Heart right ventricle (tissue), 16 donors: ENCODE measurements at regions not wholly inside any gene's neighbourhood (a gene's known extent, or its start where the extent isn't known, plus 50 kb on each side); places are given as distances from the start of the nearest gene placed in this dataset.
A peak's percentile ranks its signal among the peaks of the same experiment; 100 is the strongest.

ENCODE experiments used
- ATAC-seq, 8 donors: fragments of 200-7000 bp; cut with Tn5 transposase; one replicate each; pipeline ENCODE4 v1.9.1; 2020; ENCODE audit warnings: mild to moderate bottlenecking in 8 of 8, moderate library complexity in 8 of 8, moderate number of reproducible peaks in 1 of 8
- DNase-seq, 2 donors: peaks; one replicate each; pipeline ENCODE4 v3.0.0-alpha.2; 2020
- H3K27ac ChIP-seq, 10 donors: fragments of 200-600 bp; sonication (generic) in 2 of 10; one replicate each; pipeline versions ENCODE4 v1.5.0 to v1.8.0; 2020 to 2022; ENCODE audit warnings: mild to moderate bottlenecking in 3 of 10
- H3K27me3 ChIP-seq, 7 donors: fragments of 200-600 bp; one replicate each; pipeline ENCODE4 v1.8.0; 2021 to 2022; ENCODE audit warnings: mild to moderate bottlenecking in 2 of 7
- H3K36me3 ChIP-seq, 9 donors: fragments of 200-600 bp; sonication (generic) in 1 of 9; one replicate each; pipeline versions ENCODE4 v1.5.0 to v1.8.0; 2020 to 2022; ENCODE audit warnings: mild to moderate bottlenecking in 2 of 9
- H3K4me1 ChIP-seq, 9 donors: fragments of 200-600 bp; sonication (generic) in 1 of 9; one replicate each; pipeline versions ENCODE4 v1.5.0 to v1.8.0; 2020 to 2022; ENCODE audit warnings: mild to moderate bottlenecking in 4 of 9
- H3K4me3 ChIP-seq, 10 donors: fragments of 200-600 bp; sonication (generic) in 2 of 10; one replicate each; pipeline versions ENCODE4 v1.5.0 to v1.8.0; 2020 to 2022; ENCODE audit warnings: mild to moderate bottlenecking in 7 of 10, moderate library complexity in 2 of 10
- H3K9me3 ChIP-seq, 11 donors: fragments of 200-600 bp in 10 of 11; sonication (generic) in 2 of 11; one replicate each; pipeline versions ENCODE4 v1.5.0 to v1.8.0; 2013 to 2022; ENCODE audit warnings: mild to moderate bottlenecking in 2 of 11, control low read depth in 1 of 11, moderate library complexity in 1 of 11
- WGBS, 2 donors: extraction: QIAGEN DNeasy Blood & Tissue Kit; methylation state at CpG; one replicate each; pipeline ENCODE4 v1.1.7; 2013; ENCODE audit warnings: inconsistent platforms in 1 of 2; 5-methylcytosine and 5-hydroxymethylcytosine counted together
- intact Hi-C, 10 donors: fragments of 100-400 bp; cut with DNase I; formaldehyde crosslinking; loops; one replicate each; pipeline versions ENCODE4 v1.11.1 to v1.14.2; 2022
- TF ChIP-seq, protein P1 (sequence below), 9 donors: fragments of 200-600 bp; sonication (generic) in 2 of 9; IDR thresholded peaks; one replicate each; pipeline versions ENCODE4 v1.5.0 to v1.8.0; 2021 to 2022; ENCODE audit warnings: antibody characterized with exemption in 9 of 9, mild to moderate bottlenecking in 5 of 9, moderate library complexity in 1 of 9
- donor health status: Arrhythmogenic right ventricular cardiomyopathy.
- donor health status: ischemic (EF 13 %, LVEDD 7.1; RV severe dilation, severe dysfunction).
- donor health status: healthy with polysubstance abuse.
- donor health status: DM: no; HTN: yes; CAD: no.
- donor health status: DM: no; HTN: no; CAD: no.
- donor health status: ischemic (EF 25% LVEDD 6.9; RV normal size, moderate dysfunction).
- donor health status: ischemic (EF 25% LVEDD 5.7; RV mildly dilated, moderate dysfunction).
- donor health status: healthy.
- donor health status: DM: yes; HTN: yes; CAD: no.
- donor health status: Ischemic cardiomyopathy.
- donor health status: ischemic (EF 35%, LVEDD 5.7; RV mildly dilated, moderate dysfunction).
- donor health status: nonischemic (EF 11% LVEDD 7.7; RV severe dilation, severe dysfunction).
- donor health status: DM: yes; HTN: yes; CAD: no.
- donor health status: PGD.
- donor health status: ischemic (EF 29% LVEDD 5.4; RV normal size, mild dysfunction).
- donor health status: nonischemic (EF 23%, LVEDD 6.1; RV moderate dilation, normal function).

DNA sequence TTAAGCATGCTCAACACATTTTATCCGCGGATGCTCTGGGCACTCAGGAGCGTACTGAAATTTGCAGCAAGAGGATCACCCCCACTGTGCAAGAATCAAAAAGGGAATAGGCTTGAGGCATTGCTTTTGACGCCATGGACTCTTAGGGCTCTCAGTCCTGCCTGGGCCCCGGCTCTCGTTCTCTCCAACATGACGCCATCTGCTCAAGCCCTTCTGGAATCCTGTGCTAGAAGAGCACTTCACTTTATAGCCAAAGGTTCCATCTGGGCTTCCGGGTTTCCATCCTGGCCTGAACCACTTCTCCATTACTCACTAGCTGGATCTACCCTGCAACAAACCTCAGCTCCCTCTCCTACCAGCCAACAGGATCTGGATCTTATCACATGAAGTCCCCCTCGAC lies 105.3 kb downstream of the FOXF2 start:
- DNase-seq (no peak), ATAC-seq (no peak)
- Histone ChIP-seq H3K27ac (no peak overlapping the region), H3K36me3 (no peaks in the 10 kb centered on the region), H3K4me1 (peaks cover 0 to 9% (median 0%) of the 10 kb centered on the region in 9 donors), H3K4me3 (no peak overlapping the region), H3K9me3 (peaks cover 0 to 13% (median 0%) of the 10 kb centered on the region in 11 donors), H3K27me3 (peaks cover 0 to 5% (median 0%) of the 10 kb centered on the region in 7 donors)
- WGBS, 2 donors: 80 to 82% methylated on average over 9 of the region's 9 CpGs
- TF ChIP-seq, protein P1, sequence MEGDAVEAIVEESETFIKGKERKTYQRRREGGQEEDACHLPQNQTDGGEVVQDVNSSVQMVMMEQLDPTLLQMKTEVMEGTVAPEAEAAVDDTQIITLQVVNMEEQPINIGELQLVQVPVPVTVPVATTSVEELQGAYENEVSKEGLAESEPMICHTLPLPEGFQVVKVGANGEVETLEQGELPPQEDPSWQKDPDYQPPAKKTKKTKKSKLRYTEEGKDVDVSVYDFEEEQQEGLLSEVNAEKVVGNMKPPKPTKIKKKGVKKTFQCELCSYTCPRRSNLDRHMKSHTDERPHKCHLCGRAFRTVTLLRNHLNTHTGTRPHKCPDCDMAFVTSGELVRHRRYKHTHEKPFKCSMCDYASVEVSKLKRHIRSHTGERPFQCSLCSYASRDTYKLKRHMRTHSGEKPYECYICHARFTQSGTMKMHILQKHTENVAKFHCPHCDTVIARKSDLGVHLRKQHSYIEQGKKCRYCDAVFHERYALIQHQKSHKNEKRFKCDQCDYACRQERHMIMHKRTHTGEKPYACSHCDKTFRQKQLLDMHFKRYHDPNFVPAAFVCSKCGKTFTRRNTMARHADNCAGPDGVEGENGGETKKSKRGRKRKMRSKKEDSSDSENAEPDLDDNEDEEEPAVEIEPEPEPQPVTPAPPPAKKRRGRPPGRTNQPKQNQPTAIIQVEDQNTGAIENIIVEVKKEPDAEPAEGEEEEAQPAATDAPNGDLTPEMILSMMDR (IDR thresholded peaks at IDR 0.05): no peak
- intact Hi-C loops: no loop called here

DNA sequence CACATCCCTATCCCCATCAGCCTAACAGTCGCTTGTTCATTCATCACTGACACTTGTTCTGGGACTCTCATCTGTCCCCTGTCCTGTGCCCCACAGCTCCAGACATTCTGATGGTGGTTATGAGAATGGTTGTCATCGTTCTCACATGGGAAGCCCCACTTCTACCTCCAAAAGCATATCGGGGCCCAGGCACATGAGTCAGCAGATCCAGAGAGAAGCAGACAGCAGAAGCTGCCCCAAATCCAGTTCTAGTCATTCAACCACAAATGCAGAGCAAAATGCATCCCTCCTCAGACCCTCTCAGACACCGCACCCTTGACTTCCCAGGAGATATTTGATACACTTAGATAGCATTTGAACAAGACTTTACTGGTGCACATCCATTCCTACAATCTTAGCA lies 106.0 kb downstream of the FOXF2 start:
- no peak overlapping the region for H3K27ac ChIP-seq
- no peak overlapping the region for H3K4me3 ChIP-seq
- peaks cover 0 to 9% (median 0%) of the 10 kb centered on the region in 9 donors for H3K4me1 ChIP-seq
- ATAC-seq (no peak), DNase-seq (no peak)
- TF ChIP-seq, protein P1 (IDR thresholded peaks at IDR 0.05): no peak
- intact Hi-C loops: no loop called here
- peaks cover 0 to 13% (median 0%) of the 10 kb centered on the region in 11 donors for H3K9me3 ChIP-seq
- no peaks in the 10 kb centered on the region for H3K36me3 ChIP-seq
- H3K27me3 ChIP-seq: peaks cover 0 to 5% (median 0%) of the 10 kb centered on the region in 7 donors
- WGBS, 2 donors: 90% methylated on average over 4 of the region's 4 CpGs

GRCh38 chr6:1496092-1496491 lies 106.7 kb downstream of the FOXF2 start:
- TF ChIP-seq, protein P1 (IDR thresholded peaks at IDR 0.05): no peak
- Histone ChIP-seq H3K27ac (no peak overlapping the region), H3K4me1 (peaks cover 0 to 9% (median 0%) of the 10 kb centered on the region in 9 donors), H3K9me3 (peaks cover 0 to 13% (median 0%) of the 10 kb centered on the region in 11 donors), H3K27me3 (peaks cover 0 to 8% (median 0%) of the 10 kb centered on the region in 7 donors), H3K4me3 (no peak overlapping the region), H3K36me3 (no peaks in the 10 kb centered on the region)
- no peak for DNase-seq
- intact Hi-C loops: no loop called here
- ATAC-seq: no peak
- 84 to 93% methylated on average over 5 of the region's 5 CpGs for WGBS, 2 donors

DNA sequence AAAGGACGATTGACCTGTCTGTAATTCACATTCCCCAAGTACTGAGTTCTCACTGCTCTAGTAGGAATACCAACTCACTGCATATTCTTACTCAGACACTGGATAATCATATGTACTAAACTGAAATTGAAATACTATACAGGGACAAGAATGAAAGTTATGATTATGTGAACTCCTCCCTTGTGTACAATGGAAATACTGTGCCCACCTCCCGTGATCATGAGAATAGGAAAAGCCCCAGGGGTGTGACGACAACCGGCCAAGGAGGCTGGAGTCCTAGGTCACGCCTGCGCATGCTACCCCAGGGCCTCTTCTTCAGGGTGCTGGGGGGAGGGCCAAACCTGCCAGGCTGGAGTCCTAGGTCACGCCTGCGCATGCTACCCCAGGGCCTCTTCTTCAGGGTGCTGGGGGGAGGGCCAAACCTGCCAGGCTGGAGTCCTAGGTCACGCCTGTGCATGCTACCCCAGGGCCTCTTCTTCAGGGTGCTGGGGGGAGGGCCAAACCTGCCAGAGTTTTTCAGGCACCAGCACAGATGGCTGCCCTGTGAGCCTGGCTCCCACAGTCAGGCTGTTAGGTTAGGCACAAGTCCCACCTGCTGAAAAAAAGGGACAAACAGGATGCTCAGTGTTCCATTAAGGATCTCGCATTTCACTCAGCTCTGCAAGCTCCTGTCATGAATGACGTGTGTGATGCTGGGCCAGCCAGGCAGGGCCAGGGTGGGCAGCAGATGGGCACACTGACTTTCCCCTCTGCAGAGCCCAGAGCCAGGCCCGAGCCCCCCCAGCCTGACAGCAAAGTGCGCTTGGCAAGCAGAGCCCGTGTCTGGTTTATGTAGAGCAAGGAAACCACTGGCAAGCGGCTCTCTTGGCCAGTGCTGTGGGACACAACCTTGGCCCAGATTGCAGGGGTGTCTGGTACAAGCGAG lies 107.7 kb downstream of the FOXF2 start:
- Histone ChIP-seq H3K9me3 (peaks cover 0 to 13% (median 0%) of the 10 kb centered on the region in 11 donors), H3K4me1 (peaks cover 0 to 9% (median 0%) of the 10 kb centered on the region in 9 donors), H3K27ac (no peak overlapping the region), H3K4me3 (no peak overlapping the region), H3K36me3 (no peaks in the 10 kb centered on the region), H3K27me3 (peaks cover 0 to 14% (median 0%) of the 10 kb centered on the region in 7 donors)
- ATAC-seq: peak; percentile 65 to 95 (median 74)
- peak; percentile 35 to 54 for DNase-seq
- intact Hi-C loops: no loop called here
- TF ChIP-seq, protein P1 (IDR thresholded peaks at IDR 0.05): no peak
- 67 to 71% methylated on average over 15 to 16 of the region's 16 CpGs for WGBS, 2 donors
